ENCODE measurements at regions not wholly inside any gene's neighbourhood (a gene's known extent, or its start where the extent isn't known, plus 50 kb on each side); places are given as distances from the start of the nearest gene placed in this dataset.

DNA sequence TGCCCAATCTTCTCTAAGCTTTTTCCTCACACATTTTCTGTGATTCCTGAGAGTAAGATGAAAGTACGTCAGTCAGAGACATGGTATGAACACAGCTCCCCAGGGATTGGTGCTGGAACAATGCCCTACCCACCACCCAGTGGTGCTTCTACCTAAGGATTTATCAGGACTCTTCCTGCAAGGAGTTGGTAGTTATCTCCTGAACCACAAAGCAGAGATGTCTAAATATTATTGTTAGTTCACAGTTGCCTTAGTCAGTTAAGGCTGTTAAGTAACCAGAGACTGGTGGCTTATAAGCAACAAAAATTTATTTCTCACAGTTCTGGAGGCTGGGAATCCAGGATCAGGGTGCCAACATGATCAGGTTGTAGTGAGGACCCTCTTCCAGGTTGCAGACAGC is 60.3 kb upstream of the CCDC85A start:
- no peaks in the 10 kb centered on the region for H3K9me3 ChIP-seq
- H3K36me3 ChIP-seq (replicated peaks): no peaks in the 10 kb centered on the region
- in situ Hi-C loops (cut with MboI; ENCODE audit: low sequenced_read_pairs): loop anchor here (10.0 kb wide), 1 partner anchor 409 kb away; no protein-coding TSS in a partner anchor
- no peak for DNase-seq (ENCODE audit: low spot score in 2 of 2)
- no peak overlapping the region for H3K4me3 ChIP-seq
- H3K4me1 ChIP-seq: no peaks in the 10 kb centered on the region
- no peaks in the 10 kb centered on the region for H3K27me3 ChIP-seq (ENCODE audit: low read depth)

DNA sequence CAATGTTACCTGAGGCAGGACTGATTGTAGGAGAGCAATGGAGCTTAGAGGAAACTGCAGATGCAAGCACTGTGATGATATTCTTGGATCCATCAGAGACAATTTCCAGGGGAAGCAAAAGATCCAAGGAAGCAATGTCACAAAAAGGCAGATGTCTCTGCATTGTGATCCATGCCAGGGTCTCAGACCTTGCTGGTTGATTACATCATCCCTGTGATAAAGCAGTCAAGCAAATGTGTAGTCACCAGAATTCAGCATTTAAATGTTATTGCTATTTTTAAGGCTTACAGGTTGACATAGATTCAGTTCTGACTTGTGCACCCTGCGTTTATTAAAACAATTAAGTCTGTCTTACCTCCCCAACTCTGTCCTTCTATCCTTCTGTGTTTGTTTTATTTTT is 56.8 kb upstream of the CCDC85A start:
- Histone ChIP-seq H3K4me1 (no peaks in the 10 kb centered on the region), H3K4me3 (no peak overlapping the region), H3K27me3 (ENCODE audit: low read depth) (no peaks in the 10 kb centered on the region), H3K36me3 (replicated peaks) (no peaks in the 10 kb centered on the region), H3K9me3 (no peaks in the 10 kb centered on the region)
- in situ Hi-C loops (cut with MboI; ENCODE audit: low sequenced_read_pairs): loop anchor here (10.0 kb wide), 1 partner anchor 412 kb away; no protein-coding TSS in a partner anchor
- DNase-seq (ENCODE audit: low spot score in 2 of 2): no peak

DNA sequence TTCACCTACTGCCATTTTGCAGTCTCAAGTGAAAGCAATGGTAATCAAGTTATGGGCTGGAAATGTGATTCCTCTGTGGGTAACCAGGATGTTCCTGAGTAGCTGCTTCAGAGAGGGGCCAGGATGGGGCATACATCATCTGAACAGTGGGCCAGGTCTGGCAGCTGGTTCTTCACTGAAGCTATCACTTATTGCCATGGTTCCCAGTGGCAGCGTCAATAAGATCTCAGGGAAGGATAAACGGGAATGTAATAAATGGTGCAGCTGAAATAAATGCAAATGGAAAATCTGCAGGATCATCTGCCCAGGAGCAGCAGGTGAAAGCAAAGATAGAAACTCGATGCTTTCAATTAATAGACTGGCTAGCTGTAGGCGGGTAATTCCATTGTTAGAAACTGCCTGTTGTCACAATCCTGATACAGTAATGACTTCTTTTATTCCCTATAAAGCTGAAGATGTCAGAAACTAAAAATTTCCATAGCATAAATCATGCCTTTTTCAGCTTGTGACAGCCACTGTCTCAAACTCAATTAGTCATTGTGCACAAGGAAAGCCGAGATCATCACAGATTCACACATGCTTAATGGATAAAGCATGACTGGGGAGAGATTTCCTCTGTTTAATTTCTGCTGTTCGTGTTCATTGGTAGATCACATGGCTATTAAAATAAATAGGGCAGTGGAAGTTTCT is 56.2 kb upstream of the CCDC85A start:
- no peaks in the 10 kb centered on the region for H3K36me3 ChIP-seq (replicated peaks)
- no peak for DNase-seq (ENCODE audit: low spot score in 2 of 2)
- no peaks in the 10 kb centered on the region for H3K9me3 ChIP-seq
- no peaks in the 10 kb centered on the region for H3K27me3 ChIP-seq (ENCODE audit: low read depth)
- H3K4me3 ChIP-seq: no peak overlapping the region
- in situ Hi-C loops (cut with MboI; ENCODE audit: low sequenced_read_pairs): loop anchor here (10.0 kb wide), 1 partner anchor 413 kb away; no protein-coding TSS in a partner anchor
- no peaks in the 10 kb centered on the region for H3K4me1 ChIP-seq

DNA sequence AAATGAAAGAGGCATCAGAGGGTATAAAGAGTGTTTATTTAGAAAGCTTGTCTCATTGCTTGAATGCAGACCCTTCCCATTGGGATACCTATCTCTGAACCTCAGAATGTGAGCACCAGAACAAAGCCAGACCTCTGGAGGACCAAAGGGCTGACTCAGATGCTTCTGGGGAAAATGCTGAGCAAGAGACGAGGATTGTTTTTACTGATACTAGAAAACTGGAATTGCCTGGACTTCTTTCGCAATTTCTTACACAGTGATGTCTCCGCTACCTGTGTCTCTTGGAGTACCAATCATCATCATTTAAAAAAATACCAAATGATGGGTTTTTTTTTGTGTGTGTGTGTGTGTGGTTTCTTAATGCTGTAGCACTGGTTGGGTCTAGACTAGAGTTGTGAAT is 55.6 kb upstream of the CCDC85A start:
- in situ Hi-C loops (cut with MboI; ENCODE audit: low sequenced_read_pairs): loop anchor here (10.0 kb wide), 1 partner anchor 413 kb away; no protein-coding TSS in a partner anchor
- H3K36me3 ChIP-seq (replicated peaks): no peaks in the 10 kb centered on the region
- H3K4me1 ChIP-seq: no peaks in the 10 kb centered on the region
- no peaks in the 10 kb centered on the region for H3K27me3 ChIP-seq (ENCODE audit: low read depth)
- no peak for DNase-seq (ENCODE audit: low spot score in 2 of 2)
- H3K9me3 ChIP-seq: no peaks in the 10 kb centered on the region
- no peak overlapping the region for H3K4me3 ChIP-seq

DNA sequence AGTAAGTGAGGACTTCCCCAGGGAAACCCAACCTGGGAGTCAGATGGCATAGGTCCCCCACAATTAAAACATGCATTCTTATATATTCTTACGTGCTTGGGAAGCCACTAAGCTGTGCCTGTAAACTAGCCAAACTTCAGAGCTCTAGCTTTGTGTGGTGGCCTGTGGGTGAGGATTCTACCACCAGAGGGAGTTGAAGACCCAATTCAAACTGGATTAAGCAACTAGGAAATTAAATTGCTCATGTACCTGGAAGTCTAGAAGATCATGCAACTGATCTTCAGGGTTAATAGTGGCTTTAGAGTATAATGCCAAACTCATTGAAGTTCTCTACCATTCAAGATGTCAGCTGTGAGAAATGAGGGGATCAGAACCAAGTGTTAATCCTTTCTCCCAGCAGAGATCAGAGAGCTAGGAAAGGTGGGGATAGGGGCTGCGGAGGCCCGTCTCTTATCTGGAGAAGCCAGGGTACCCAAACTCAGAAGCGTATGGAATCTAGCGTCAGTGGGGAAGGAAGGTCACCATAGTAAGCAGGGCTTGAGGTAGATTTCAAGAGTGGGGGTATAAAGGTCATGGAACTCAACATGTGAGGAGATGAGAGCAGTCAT is 53.2 kb upstream of the CCDC85A start:
- H3K36me3 ChIP-seq (replicated peaks): no peaks in the 10 kb centered on the region
- H3K4me1 ChIP-seq: no peaks in the 10 kb centered on the region
- DNase-seq (ENCODE audit: low spot score in 2 of 2): peak; percentile 30 to 44
- H3K27me3 ChIP-seq (ENCODE audit: low read depth): no peaks in the 10 kb centered on the region
- in situ Hi-C loops (cut with MboI; ENCODE audit: low sequenced_read_pairs): no loop called here
- H3K9me3 ChIP-seq: no peaks in the 10 kb centered on the region
- no peak overlapping the region for H3K4me3 ChIP-seq

DNA sequence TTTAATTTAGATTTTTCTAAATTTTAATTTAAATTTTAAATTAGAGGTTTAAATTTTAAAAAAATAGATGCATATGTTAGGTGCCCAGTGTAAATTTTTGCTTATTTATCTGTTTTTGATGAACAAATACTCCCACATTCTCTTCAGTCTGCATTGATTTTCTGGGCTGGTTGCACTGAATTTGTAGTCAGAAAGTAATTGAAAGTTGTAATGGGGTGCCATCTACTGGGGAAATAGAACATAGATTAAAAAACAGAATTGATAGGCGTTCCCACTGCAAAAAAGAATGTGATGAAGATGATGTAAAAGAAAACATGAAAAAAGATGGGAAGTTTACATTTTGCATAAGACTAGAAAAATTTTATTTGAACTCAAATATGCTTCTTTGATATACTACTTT is 51.7 kb upstream of the CCDC85A start:
- Histone ChIP-seq H3K4me3 (no peak overlapping the region), H3K27me3 (ENCODE audit: low read depth) (no peaks in the 10 kb centered on the region), H3K4me1 (no peaks in the 10 kb centered on the region), H3K9me3 (no peaks in the 10 kb centered on the region), H3K36me3 (replicated peaks) (no peaks in the 10 kb centered on the region)
- in situ Hi-C loops (cut with MboI; ENCODE audit: low sequenced_read_pairs): no loop called here
- DNase-seq (ENCODE audit: low spot score in 2 of 2): peak in 1 of 2 experiments; percentile 43

DNA sequence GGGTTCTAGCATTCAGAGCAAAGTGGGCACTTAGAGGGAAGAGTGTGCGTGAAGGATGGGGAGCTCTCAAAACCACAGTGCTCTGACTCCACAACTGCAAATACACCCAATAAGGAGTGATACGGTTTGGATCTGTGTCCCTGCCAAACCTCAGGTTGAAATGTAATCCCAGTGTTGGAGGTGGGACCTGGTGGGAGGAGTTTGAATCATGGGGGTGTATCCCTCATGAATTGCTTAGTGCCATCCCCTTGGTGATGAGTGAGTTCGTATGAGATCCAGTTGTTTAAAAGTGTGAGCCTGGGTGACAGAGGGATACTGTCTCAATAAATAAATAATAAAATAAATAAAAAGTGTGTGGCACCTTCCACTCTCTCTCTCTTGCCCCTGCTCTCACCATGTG is 50.3 kb upstream of the CCDC85A start:
- no peaks in the 10 kb centered on the region for H3K4me1 ChIP-seq
- no peak for DNase-seq (ENCODE audit: low spot score in 2 of 2)
- in situ Hi-C loops (cut with MboI; ENCODE audit: low sequenced_read_pairs): no loop called here
- H3K27me3 ChIP-seq (ENCODE audit: low read depth): no peaks in the 10 kb centered on the region
- no peaks in the 10 kb centered on the region for H3K36me3 ChIP-seq (replicated peaks)
- no peak overlapping the region for H3K4me3 ChIP-seq
- H3K9me3 ChIP-seq: no peaks in the 10 kb centered on the region

DNA sequence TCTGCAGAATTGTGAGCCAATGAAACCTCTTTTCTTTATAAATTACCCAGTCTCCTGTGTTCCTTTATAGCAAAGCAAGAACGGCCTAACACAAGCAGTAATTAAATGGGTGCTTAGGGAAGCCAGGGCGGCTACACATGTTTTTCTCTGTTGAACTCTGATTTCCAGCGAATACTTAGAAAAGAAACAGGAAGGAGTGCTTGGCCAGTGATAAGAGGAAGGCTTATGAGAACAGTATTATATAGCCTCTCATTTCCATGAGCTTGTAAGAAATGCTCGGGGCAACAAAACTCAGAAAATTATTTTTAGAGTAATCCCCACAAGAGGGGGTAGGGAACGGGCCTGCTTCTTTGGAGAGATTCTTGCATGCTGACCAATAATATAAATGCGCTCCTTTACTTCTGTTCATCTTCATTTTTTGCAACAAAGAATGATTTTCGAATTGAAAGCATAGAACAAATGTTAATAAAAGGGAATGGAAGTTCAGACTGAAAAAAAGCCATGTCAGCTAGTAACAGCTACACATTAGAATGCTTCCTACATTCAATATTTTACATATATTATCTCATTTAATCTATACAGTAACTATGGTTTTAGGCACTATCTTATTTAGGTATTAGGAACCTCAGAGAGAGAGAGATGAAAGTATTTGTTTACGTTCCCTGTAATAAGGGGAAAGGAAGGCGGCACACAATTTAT is 49.7 kb upstream of the CCDC85A start:
- H3K4me3 ChIP-seq: no peak overlapping the region
- no peaks in the 10 kb centered on the region for H3K4me1 ChIP-seq
- in situ Hi-C loops (cut with MboI; ENCODE audit: low sequenced_read_pairs): no loop called here
- DNase-seq (ENCODE audit: low spot score in 2 of 2): no peak
- no peaks in the 10 kb centered on the region for H3K36me3 ChIP-seq (replicated peaks)
- H3K27me3 ChIP-seq (ENCODE audit: low read depth): no peaks in the 10 kb centered on the region
- H3K9me3 ChIP-seq: no peaks in the 10 kb centered on the region
